Prostate gland (tissue), 2 donors: ENCODE measurements at regions not wholly inside any gene's neighbourhood (a gene's known extent, or its start where the extent isn't known, plus 50 kb on each side); places are given as distances from the start of the nearest gene placed in this dataset.

Source experiments
- DNase-seq: peaks from one replicate; pipeline ENCODE4 v3.0.0-alpha.2; 2019; ENCODE audit warnings: low spot score
- H3K27ac ChIP-seq, 2 donors: fragments of 200-600 bp; sonication (generic); 2 replicates each; pipeline ENCODE4 v1.5.1; 2017 to 2019
- H3K27me3 ChIP-seq: fragments of 200-600 bp; sonication (generic); replicated peaks from 2 replicates; pipeline ENCODE4 v1.5.1; 2019; ENCODE audit not compliant: insufficient read depth
- H3K36me3 ChIP-seq, 2 donors: fragments of 200-600 bp; sonication (generic); 1 replicate in 1 of 2; 2 replicates in 1 of 2; pipeline versions ENCODE4 v1.5.1 to v1.8.1; 2017 to 2019
- H3K4me1 ChIP-seq: fragments of 200-600 bp; sonication (generic); replicated peaks from 2 replicates; pipeline ENCODE4 v1.5.1; 2019
- H3K4me3 ChIP-seq, 2 donors: fragments of 200-600 bp; sonication (generic); 2 replicates each; pipeline ENCODE4 v1.5.1; 2017 to 2019
- H3K9me3 ChIP-seq: fragments of 200-600 bp; sonication (generic); 2 replicates; pipeline ENCODE4 v1.5.1; 2017
- CTCF ChIP-seq, 4 experiments: fragments of 200-600 bp in 2 of 4; fragments of 450-650 bp in 2 of 4; sonication (generic) in 2 of 4; IDR thresholded peaks; 1 replicate in 3 of 4; 2 replicates in 1 of 4; pipeline ENCODE4 v1.5.1; 2016 to 2019; ENCODE audit warnings: antibody characterized with exemption in 4 of 4, mild to moderate bottlenecking in 2 of 4, moderate library complexity in 2 of 4
- POLR2A ChIP-seq: fragments of 450-650 bp; IDR thresholded peaks from one replicate; pipeline ENCODE4 v1.6.1; 2016; ENCODE audit warnings: antibody characterized with exemption, mild to moderate bottlenecking
- POLR2AphosphoS5 ChIP-seq: sonication (generic); formaldehyde crosslinking; IDR thresholded peaks from one replicate; pipeline ENCODE4 v1.6.1; 2017; ENCODE audit warnings: antibody characterized with exemption
- WGBS: methylation state at CpG from one replicate; pipeline ENCODE4 v1.1.5; 2018; 5-methylcytosine and 5-hydroxymethylcytosine counted together
- intact Hi-C: fragments of 100-400 bp; cut with DNase I; formaldehyde crosslinking; loops from one replicate; pipeline ENCODE4 v1.14.2; 2022

GRCh38 chr4:128697323-128697722 is 112.2 kb upstream of the JADE1 start:
- H3K4me3 ChIP-seq: no peak overlapping the region

GRCh38 chr4:128690011-128690410 is 119.5 kb upstream of the JADE1 start:
- TF ChIP-seq POLR2AphosphoS5: no peak
- TF ChIP-seq CTCF (IDR thresholded peaks at IDR 0.05): no peak
- no peak for TF ChIP-seq POLR2A
- Histone ChIP-seq H3K9me3 (no peaks in the 10 kb centered on the region), H3K27ac (no peak overlapping the region), H3K36me3 (no peaks in the 10 kb centered on the region), H3K4me3 (no peak overlapping the region), H3K27me3 (no peaks in the 10 kb centered on the region), H3K4me1 (no peaks in the 10 kb centered on the region)
- DNase-seq: no peak
- intact Hi-C loops: no loop called here
- 80% methylated on average over 3 of the region's 3 CpGs for WGBS

More at GRCh38 chr4:128697323-128697722, 112.2 kb upstream of the JADE1 start:
- Histone ChIP-seq H3K4me1 (no peaks in the 10 kb centered on the region), H3K36me3 (no peaks in the 10 kb centered on the region), H3K9me3 (no peaks in the 10 kb centered on the region), H3K27ac (no peak overlapping the region), H3K27me3 (no peaks in the 10 kb centered on the region)
- DNase-seq: no peak
- intact Hi-C loops: no loop called here
- 78% methylated on average over 5 of the region's 5 CpGs for WGBS
- TF ChIP-seq CTCF (IDR thresholded peaks at IDR 0.05) (no peak), POLR2A (no peak), POLR2AphosphoS5 (no peak)

- Histone ChIP-seq H3K27ac (no peak overlapping the region), H3K27me3 (no peaks in the 10 kb centered on the region), H3K4me1 (no peaks in the 10 kb centered on the region), H3K36me3 (no peaks in the 10 kb centered on the region), H3K4me3 (no peak overlapping the region), H3K9me3 (no peaks in the 10 kb centered on the region)
- intact Hi-C loops: no loop called here
- TF ChIP-seq POLR2A (no peak), POLR2AphosphoS5 (no peak), CTCF (IDR thresholded peaks at IDR 0.05) (no peak)
- DNase-seq: no peak
- 53% methylated on average over 3 of the region's 3 CpGs for WGBS
These were observed 120.6 kb upstream of the JADE1 start for GRCh38 chr4:128688846-128689437.

- Histone ChIP-seq H3K4me3 (no peak overlapping the region), H3K27me3 (no peaks in the 10 kb centered on the region), H3K4me1 (no peaks in the 10 kb centered on the region), H3K27ac (no peak overlapping the region), H3K9me3 (no peaks in the 10 kb centered on the region), H3K36me3 (no peaks in the 10 kb centered on the region)
- DNase-seq: no peak
- WGBS: 64% methylated on average over 3 of the region's 3 CpGs
- TF ChIP-seq POLR2AphosphoS5 (no peak), POLR2A (no peak), CTCF (IDR thresholded peaks at IDR 0.05) (no peak)
- intact Hi-C loops: no loop called here
These were observed 121.3 kb upstream of the JADE1 start for GRCh38 chr4:128688033-128688721.

- no peaks in the 10 kb centered on the region for H3K9me3 ChIP-seq
- H3K4me3 ChIP-seq: no peak overlapping the region
- TF ChIP-seq CTCF (IDR thresholded peaks at IDR 0.05) (no peak), POLR2AphosphoS5 (no peak), POLR2A (no peak)
- WGBS: 96% methylated on average over 2 of the region's 2 CpGs
- no peaks in the 10 kb centered on the region for H3K4me1 ChIP-seq
- intact Hi-C loops: no loop called here
- H3K36me3 ChIP-seq: no peaks in the 10 kb centered on the region
- no peaks in the 10 kb centered on the region for H3K27me3 ChIP-seq
- no peak for DNase-seq
- no peak overlapping the region for H3K27ac ChIP-seq
These were observed 122.7 kb upstream of the JADE1 start for GRCh38 chr4:128686810-128687209.
